ENCODE measurements at regions not wholly inside any gene's neighbourhood (a gene's known extent, or its start where the extent isn't known, plus 50 kb on each side); places are given as distances from the start of the nearest gene placed in this dataset.

DNA sequence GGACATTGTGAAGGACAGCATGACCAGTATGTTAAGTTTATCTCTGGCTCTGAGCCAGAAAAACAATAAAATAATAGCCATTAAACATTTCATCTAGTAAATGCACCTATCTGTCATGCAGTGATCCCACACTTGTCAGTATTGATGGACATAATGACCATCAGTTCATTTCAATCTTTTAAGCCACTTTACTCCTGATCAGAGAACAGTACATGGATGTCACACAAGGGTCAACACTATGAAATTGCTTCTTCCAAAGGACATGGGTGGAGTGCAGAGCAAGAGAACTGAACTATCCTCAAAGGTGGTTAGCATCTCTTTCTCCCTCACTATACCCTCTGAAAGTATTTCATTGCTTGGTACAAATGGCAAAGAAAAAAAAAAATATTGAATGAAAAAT is 816.0 kb upstream of the GYPC start:
- ChIA-PET POLR2A (no interaction called here), CTCF (no interaction called here)
- Histone ChIP-seq H3K9ac (ENCODE audit: low read length) (no peak overlapping the region), H3K4me2 (replicated peaks; ENCODE audit: low read depth, low read length, poor library complexity, severe bottlenecking) (no peak overlapping the region), H3K9me3 (ENCODE audit: control extremely low read depth in 1 of 3, control insufficient read depth in 2 of 3, insufficient read depth in 1 of 3, low read length in 2 of 3) (no peaks in the 10 kb centered on the region), H3K4me3 (ENCODE audit: control extremely low read depth in 1 of 5, extremely low read depth in 1 of 5, insufficient read depth in 1 of 5, low read depth in 2 of 5, low read length in 4 of 5) (no peak overlapping the region), H4K20me1 (ENCODE audit: control insufficient read depth, insufficient read depth, low read length, poor library complexity, severe bottlenecking) (no peaks in the 10 kb centered on the region), H3K36me3 (replicated peaks in 1 of 2; ENCODE audit: control extremely low read depth in 1 of 2, control insufficient read depth in 1 of 2, extremely low read depth in 1 of 2, insufficient read depth in 2 of 2, low read length in 1 of 2) (no peaks in the 10 kb centered on the region), H3K4me1 (ENCODE audit: control insufficient read depth in 2 of 2, insufficient read depth in 2 of 2, low read length in 2 of 2) (no peaks in the 10 kb centered on the region), H3K27me3 (replicated peaks in 1 of 4; ENCODE audit: control extremely low read depth in 1 of 4, control insufficient read depth in 3 of 4, insufficient read depth in 4 of 4, low read length in 3 of 4) (no peaks in the 10 kb centered on the region), H3K27ac (ENCODE audit: low read length in 2 of 2) (no peak overlapping the region), H3K79me2 (ENCODE audit: control insufficient read depth, insufficient read depth, low read length) (no peaks in the 10 kb centered on the region), H2AFZ (ENCODE audit: insufficient read depth, low read depth, low read length, poor library complexity, severe bottlenecking) (no peak overlapping the region)
- H3K4me1 Mint-ChIP-seq: no peaks in the 10 kb centered on the region
- H3K27me3 Mint-ChIP-seq: no peaks in the 10 kb centered on the region
- ATAC-seq (ENCODE audit: low read depth): no peak
- no peak for TF ChIP-seq EZH2 (IDR thresholded peaks at IDR 0.05; ENCODE audit: borderline replicate concordance, insufficient read depth, low read depth, low read length, poor library complexity, severe bottlenecking)
- TF ChIP-seq, protein P1, sequence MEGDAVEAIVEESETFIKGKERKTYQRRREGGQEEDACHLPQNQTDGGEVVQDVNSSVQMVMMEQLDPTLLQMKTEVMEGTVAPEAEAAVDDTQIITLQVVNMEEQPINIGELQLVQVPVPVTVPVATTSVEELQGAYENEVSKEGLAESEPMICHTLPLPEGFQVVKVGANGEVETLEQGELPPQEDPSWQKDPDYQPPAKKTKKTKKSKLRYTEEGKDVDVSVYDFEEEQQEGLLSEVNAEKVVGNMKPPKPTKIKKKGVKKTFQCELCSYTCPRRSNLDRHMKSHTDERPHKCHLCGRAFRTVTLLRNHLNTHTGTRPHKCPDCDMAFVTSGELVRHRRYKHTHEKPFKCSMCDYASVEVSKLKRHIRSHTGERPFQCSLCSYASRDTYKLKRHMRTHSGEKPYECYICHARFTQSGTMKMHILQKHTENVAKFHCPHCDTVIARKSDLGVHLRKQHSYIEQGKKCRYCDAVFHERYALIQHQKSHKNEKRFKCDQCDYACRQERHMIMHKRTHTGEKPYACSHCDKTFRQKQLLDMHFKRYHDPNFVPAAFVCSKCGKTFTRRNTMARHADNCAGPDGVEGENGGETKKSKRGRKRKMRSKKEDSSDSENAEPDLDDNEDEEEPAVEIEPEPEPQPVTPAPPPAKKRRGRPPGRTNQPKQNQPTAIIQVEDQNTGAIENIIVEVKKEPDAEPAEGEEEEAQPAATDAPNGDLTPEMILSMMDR (IDR thresholded peaks at IDR 0.05): no peak
- intact Hi-C loops (cut with micrococcal nuclease): no loop called here
- no peak for DNase-seq
- peaks cover 2% of the 10 kb centered on the region for H3K9me3 Mint-ChIP-seq (ENCODE audit: insufficient read depth)
- H3K4me3 Mint-ChIP-seq: no peak overlapping the region
- no peak overlapping the region for H3K27ac Mint-ChIP-seq

DNA sequence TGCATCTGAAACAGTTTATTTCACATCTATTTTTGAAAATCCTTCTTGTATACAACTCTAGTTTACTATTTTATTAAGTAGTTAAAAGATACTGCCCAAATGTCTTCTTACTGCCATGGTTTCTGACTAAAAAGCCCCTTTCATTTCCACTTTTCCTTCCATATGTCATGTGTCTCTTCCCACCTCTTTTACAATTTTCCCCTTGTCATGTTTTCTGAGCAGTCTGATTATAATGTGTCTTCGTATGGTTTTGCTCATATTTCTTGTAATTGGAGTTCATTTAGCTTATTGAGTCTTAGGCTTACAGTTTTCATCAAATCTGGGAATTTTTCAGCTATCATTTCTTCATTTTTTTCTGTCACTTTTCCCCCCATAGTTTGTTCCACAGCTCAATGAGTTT is 813.9 kb upstream of the GYPC start:
- H3K79me2 ChIP-seq (ENCODE audit: control insufficient read depth, insufficient read depth, low read length): no peaks in the 10 kb centered on the region
- H3K9ac ChIP-seq (ENCODE audit: low read length): no peak overlapping the region
- H2AFZ ChIP-seq (ENCODE audit: insufficient read depth, low read depth, low read length, poor library complexity, severe bottlenecking): no peak overlapping the region
- no peak overlapping the region for H3K27ac ChIP-seq (ENCODE audit: low read length in 2 of 2)
- no peaks in the 10 kb centered on the region for H3K27me3 Mint-ChIP-seq
- POLR2A ChIA-PET: no interaction called here
- CTCF ChIA-PET: no interaction called here
- no peak overlapping the region for H3K27ac Mint-ChIP-seq
- no peak overlapping the region for H3K4me2 ChIP-seq (replicated peaks; ENCODE audit: low read depth, low read length, poor library complexity, severe bottlenecking)
- H3K27me3 ChIP-seq (replicated peaks in 1 of 4; ENCODE audit: control extremely low read depth in 1 of 4, control insufficient read depth in 3 of 4, insufficient read depth in 4 of 4, low read length in 3 of 4): no peaks in the 10 kb centered on the region
- no CpG with 5 or more reads among the region's 1 CpG for WGBS (ENCODE audit: insufficient coverage)
- H3K4me1 ChIP-seq (ENCODE audit: control insufficient read depth in 2 of 2, insufficient read depth in 2 of 2, low read length in 2 of 2): no peaks in the 10 kb centered on the region
- H4K20me1 ChIP-seq (ENCODE audit: control insufficient read depth, insufficient read depth, low read length, poor library complexity, severe bottlenecking): no peaks in the 10 kb centered on the region
- no peaks in the 10 kb centered on the region for H3K9me3 ChIP-seq (ENCODE audit: control extremely low read depth in 1 of 3, control insufficient read depth in 2 of 3, insufficient read depth in 1 of 3, low read length in 2 of 3)
- no peak for TF ChIP-seq EZH2 (IDR thresholded peaks at IDR 0.05; ENCODE audit: borderline replicate concordance, insufficient read depth, low read depth, low read length, poor library complexity, severe bottlenecking)
- TF ChIP-seq, protein P1 (IDR thresholded peaks at IDR 0.05): no peak
- H3K4me3 Mint-ChIP-seq: no peak overlapping the region
- H3K9me3 Mint-ChIP-seq (ENCODE audit: insufficient read depth): no peaks in the 10 kb centered on the region
- intact Hi-C loops (cut with micrococcal nuclease): no loop called here
- ATAC-seq (ENCODE audit: low read depth) (no peak), DNase-seq (no peak)
- no peaks in the 10 kb centered on the region for H3K4me1 Mint-ChIP-seq
- H3K4me3 ChIP-seq (ENCODE audit: control extremely low read depth in 1 of 5, extremely low read depth in 1 of 5, insufficient read depth in 1 of 5, low read depth in 2 of 5, low read length in 4 of 5): no peak overlapping the region
- H3K36me3 ChIP-seq (replicated peaks in 1 of 2; ENCODE audit: control extremely low read depth in 1 of 2, control insufficient read depth in 1 of 2, extremely low read depth in 1 of 2, insufficient read depth in 2 of 2, low read length in 1 of 2): no peaks in the 10 kb centered on the region
